ENCODE measurements at regions not wholly inside any gene's neighbourhood (a gene's known extent, or its start where the extent isn't known, plus 50 kb on each side); places are given as distances from the start of the nearest gene placed in this dataset.

GRCh38 chr5:87051502-87052113, 216.1 kb upstream of the RASA1 start:
- no peak overlapping the region for H3K4me3 ChIP-seq
- no peak for FAIRE-seq
- DNase-seq, result no peak
- no peak for ATAC-seq
- H3K27ac ChIP-seq, result no peak overlapping the region
- H3K27me3 ChIP-seq, result no peaks in the 10 kb centered on the region
- H3K4me1 ChIP-seq, result no peaks in the 10 kb centered on the region
- TF ChIP-seq, protein P1, sequence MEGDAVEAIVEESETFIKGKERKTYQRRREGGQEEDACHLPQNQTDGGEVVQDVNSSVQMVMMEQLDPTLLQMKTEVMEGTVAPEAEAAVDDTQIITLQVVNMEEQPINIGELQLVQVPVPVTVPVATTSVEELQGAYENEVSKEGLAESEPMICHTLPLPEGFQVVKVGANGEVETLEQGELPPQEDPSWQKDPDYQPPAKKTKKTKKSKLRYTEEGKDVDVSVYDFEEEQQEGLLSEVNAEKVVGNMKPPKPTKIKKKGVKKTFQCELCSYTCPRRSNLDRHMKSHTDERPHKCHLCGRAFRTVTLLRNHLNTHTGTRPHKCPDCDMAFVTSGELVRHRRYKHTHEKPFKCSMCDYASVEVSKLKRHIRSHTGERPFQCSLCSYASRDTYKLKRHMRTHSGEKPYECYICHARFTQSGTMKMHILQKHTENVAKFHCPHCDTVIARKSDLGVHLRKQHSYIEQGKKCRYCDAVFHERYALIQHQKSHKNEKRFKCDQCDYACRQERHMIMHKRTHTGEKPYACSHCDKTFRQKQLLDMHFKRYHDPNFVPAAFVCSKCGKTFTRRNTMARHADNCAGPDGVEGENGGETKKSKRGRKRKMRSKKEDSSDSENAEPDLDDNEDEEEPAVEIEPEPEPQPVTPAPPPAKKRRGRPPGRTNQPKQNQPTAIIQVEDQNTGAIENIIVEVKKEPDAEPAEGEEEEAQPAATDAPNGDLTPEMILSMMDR (IDR thresholded peaks at IDR 0.05), result no peak
- no peaks in the 10 kb centered on the region for H3K9me3 ChIP-seq
- no peaks in the 10 kb centered on the region for H3K36me3 ChIP-seq
- 76 to 86% methylated on average over 3 of the region's 3 CpGs for WGBS, 2 donors
- intact Hi-C loops (cut with DNase I), result no loop called here

GRCh38 chr5:87053146-87053545, 214.5 kb upstream of the RASA1 start:
- Histone ChIP-seq H3K36me3 (no peaks in the 10 kb centered on the region), H3K9me3 (no peaks in the 10 kb centered on the region), H3K27me3 (no peaks in the 10 kb centered on the region), H3K4me3 (no peak overlapping the region), H3K27ac (no peak overlapping the region), H3K4me1 (no peaks in the 10 kb centered on the region)
- TF ChIP-seq, protein P1 (IDR thresholded peaks at IDR 0.05), result no peak
- FAIRE-seq, result no peak
- WGBS, 2 donors, result 50 to 52% methylated on average over 2 of the region's 2 CpGs
- intact Hi-C loops (cut with DNase I), result no loop called here
- DNase-seq, result no peak
- ATAC-seq, result no peak

DNA sequence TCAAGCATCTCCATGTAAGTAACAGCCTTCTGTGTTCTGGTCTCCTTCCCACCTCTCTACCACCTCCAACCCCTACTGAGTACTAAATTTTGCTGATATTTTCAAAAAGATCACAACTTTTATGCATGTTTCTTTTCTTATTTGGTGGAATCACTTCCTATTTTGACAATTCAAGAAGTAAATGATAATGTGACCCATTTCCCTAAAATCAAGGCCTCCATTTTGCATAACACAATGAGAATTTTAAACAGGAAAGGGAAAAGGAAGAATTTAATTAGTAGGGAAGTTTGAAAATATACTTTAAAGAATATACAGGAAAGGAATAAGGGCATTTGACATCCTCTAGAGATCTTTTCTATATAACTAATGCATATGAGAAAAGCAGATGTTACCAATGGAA, 212.9 kb upstream of the RASA1 start:
- no peak for DNase-seq
- H3K4me3 ChIP-seq, result no peak overlapping the region
- no peaks in the 10 kb centered on the region for H3K4me1 ChIP-seq
- H3K36me3 ChIP-seq, result no peaks in the 10 kb centered on the region
- H3K27me3 ChIP-seq, result no peaks in the 10 kb centered on the region
- H3K9me3 ChIP-seq, result no peaks in the 10 kb centered on the region
- ATAC-seq, result no peak
- TF ChIP-seq, protein P1 (IDR thresholded peaks at IDR 0.05), result no peak
- intact Hi-C loops (cut with DNase I), result no loop called here
- FAIRE-seq, result no peak
- no peak overlapping the region for H3K27ac ChIP-seq

GRCh38 chr5:87061046-87061445, 206.6 kb upstream of the RASA1 start:
- Histone ChIP-seq H3K4me3 (no peak overlapping the region), H3K4me1 (no peaks in the 10 kb centered on the region), H3K9me3 (no peaks in the 10 kb centered on the region), H3K27ac (no peak overlapping the region), H3K36me3 (no peaks in the 10 kb centered on the region), H3K27me3 (no peaks in the 10 kb centered on the region)
- WGBS, 2 donors, result 85 to 91% methylated on average over 1 of the region's 1 CpG
- ATAC-seq (no peak), FAIRE-seq (no peak), DNase-seq (no peak)
- intact Hi-C loops (cut with DNase I), result no loop called here
- TF ChIP-seq, protein P1 (IDR thresholded peaks at IDR 0.05), result no peak

- TF ChIP-seq, protein P1 (IDR thresholded peaks at IDR 0.05), result no peak
- FAIRE-seq (no peak), ATAC-seq (no peak), DNase-seq (no peak)
- no peaks in the 10 kb centered on the region for H3K27me3 ChIP-seq
- WGBS, 2 donors, result 65 to 81% methylated on average over 2 of the region's 2 CpGs
- H3K36me3 ChIP-seq, result no peaks in the 10 kb centered on the region
- no peak overlapping the region for H3K4me3 ChIP-seq
- no peak overlapping the region for H3K27ac ChIP-seq
- H3K4me1 ChIP-seq, result no peaks in the 10 kb centered on the region
- H3K9me3 ChIP-seq, result no peaks in the 10 kb centered on the region
- intact Hi-C loops (cut with DNase I), result no loop called here
Observed at GRCh38 chr5:87069311-87069710, 198.4 kb upstream of the RASA1 start.

Measured in pancreas (tissue), 10 donors.